Limb (tissue), 2 donors: ENCODE measurements at regions not wholly inside any gene's neighbourhood (a gene's known extent, or its start where the extent isn't known, plus 50 kb on each side); places are given as distances from the start of the nearest gene placed in this dataset.
"Not testable (repeated sequence)": the region's sequence is repeated elsewhere in the genome, so short reads cannot be mapped to it uniquely, and the experiment has no call there.

ENCODE experiments used
- DNase-seq, 2 donors: peaks; one replicate each; pipeline ENCODE4 v3.0.0-alpha.2; 2016; ENCODE audit errors: extremely low spot score in 2 of 2

DNA sequence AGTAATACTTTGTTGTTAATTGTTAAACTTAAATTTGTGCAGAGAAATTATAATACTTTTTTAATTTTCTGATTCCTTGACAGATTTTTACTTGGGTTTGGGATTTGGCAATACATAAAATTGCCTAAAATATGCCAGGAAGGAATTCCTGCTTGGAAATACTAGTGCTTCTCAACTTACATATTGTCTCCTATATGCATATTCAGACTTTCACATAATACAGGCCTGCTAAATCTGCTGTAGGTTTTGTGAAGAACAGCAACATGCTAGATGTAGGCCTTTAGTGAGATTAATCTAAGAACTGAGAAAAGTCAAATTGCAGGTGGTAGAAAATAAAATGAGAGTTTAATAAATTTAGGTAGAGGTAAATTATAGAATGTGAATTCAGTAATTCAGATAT is 468.5 kb upstream of the MIS18BP1 start:
- no peak for DNase-seq

- DNase-seq = no peak
Measured at GRCh38 chr14:45716572-45716971, 463.6 kb upstream of the MIS18BP1 start.

GRCh38 chr14:45715946-45716345 is 462.9 kb upstream of the MIS18BP1 start:
- DNase-seq = no peak

GRCh38 chr14:45709541-45709940 is 456.5 kb upstream of the MIS18BP1 start:
- DNase-seq = no peak

- DNase-seq = no peak
Measured at GRCh38 chr14:45705940-45706534, 453.0 kb upstream of the MIS18BP1 start.

DNA sequence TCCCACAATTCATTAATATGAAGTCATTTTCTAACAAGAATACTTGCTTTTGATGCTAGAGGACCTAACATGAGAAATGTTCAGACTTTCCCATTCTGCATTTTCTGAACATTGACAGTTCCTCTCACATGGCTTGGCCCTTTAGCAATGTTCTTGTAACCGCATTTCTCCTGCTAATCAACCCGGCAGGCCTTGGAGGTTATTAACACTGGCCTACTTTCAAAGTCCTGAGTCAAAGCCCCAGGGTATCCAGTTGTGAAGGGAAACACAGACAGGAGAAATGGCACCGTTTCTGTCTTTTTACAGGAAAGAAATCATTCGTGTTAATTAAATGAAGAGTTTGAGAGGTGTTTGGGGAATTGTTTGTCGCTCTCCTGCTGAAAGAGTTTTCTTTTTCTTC is 446.5 kb upstream of the MIS18BP1 start:
- DNase-seq = no peak

- DNase-seq = no peak
Measured at GRCh38 chr14:45698462-45699134, 445.6 kb upstream of the MIS18BP1 start.

DNA sequence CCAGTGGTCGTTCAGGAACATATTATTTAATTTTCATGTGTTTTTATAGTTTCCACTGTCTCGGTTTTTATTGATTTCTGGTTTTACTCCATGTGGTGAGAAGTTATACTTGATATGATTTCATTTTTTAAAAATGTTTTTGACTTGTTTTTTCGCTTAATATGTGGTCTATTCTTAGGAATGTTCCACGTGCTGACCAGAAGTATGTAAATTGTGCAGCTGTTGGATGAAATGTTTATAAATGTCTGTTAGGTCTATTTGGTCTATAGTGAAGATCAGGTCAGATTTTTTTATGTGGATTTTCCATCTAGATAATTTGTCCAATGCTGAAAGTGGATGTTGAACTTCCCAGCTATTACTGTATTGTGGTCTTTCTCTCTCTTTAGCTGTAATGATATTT is 433.8 kb upstream of the MIS18BP1 start:
- DNase-seq = no peak

GRCh38 chr14:45680531-45680930 is 427.5 kb upstream of the MIS18BP1 start:
- DNase-seq = no peak

GRCh38 chr14:45679853-45680252 is 426.9 kb upstream of the MIS18BP1 start:
- DNase-seq = no peak

- DNase-seq = no peak
Measured at GRCh38 chr14:45678163-45678562, 425.2 kb upstream of the MIS18BP1 start.

DNA sequence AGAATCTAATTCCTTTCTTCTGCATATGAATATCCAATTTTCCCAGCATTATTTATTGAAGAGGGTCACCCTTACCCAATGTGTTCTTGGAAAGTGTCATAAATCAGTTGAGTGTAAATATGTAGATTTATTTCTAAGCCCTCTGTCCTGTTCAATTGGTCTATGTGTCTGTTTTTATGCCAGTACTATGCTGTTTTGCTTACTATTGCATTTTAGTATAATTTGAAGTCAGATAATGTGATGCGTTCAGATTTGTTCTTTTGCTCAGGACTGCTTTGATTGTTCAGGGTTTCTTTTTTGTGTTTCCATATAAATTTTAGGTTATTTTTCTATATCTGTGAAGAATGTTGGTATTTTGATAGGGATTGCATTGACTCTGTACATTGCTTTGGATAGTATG is 420.4 kb upstream of the MIS18BP1 start:
- DNase-seq = no peak

GRCh38 chr14:45664668-45665356 is 411.8 kb upstream of the MIS18BP1 start:
- DNase-seq = no peak

DNA sequence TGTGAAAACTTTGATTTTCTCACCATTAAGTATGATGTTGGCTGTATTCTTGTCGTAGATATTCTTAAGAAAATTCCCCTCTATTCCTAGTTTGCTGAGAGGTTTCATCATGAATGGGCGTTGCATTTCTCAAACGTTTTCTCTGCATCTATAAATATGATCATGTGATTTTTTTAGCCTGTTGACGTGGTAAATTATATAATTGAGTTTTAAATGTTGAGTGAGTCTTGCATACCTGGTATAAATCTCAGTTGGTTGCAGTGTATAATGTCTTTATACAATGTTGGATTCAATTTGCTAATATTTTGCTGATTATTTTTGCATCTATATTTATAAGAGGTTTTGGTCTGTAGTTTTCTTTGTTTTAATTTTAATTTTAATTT is 405.9 kb upstream of the MIS18BP1 start:
- no peak for DNase-seq

- no peak for DNase-seq
Measured at GRCh38 chr14:45658226-45658916, 405.4 kb upstream of the MIS18BP1 start.

DNA sequence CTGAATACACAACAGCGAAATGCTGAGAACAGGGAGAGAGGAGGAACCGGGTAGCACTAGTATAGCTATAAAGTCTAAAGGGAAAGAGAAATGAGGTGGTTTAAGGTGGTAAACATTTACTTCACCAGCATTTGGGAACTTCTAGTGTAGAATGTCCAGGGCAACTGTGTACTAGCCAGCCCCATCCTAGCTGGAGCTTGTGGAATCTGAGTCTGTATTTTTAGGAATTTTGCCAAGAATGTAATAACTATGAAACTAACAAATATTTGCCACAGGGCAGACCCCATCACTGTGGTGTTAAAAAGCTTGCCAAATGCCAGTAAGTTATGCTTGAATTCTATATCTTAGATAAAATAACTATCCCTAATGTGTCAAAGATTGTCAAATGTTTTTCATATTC is 398.9 kb upstream of the MIS18BP1 start:
- DNase-seq = peak in 1 of 2 donors; percentile 2

- DNase-seq = no peak
Measured at GRCh38 chr14:45650754-45651153, 397.8 kb upstream of the MIS18BP1 start.

DNA sequence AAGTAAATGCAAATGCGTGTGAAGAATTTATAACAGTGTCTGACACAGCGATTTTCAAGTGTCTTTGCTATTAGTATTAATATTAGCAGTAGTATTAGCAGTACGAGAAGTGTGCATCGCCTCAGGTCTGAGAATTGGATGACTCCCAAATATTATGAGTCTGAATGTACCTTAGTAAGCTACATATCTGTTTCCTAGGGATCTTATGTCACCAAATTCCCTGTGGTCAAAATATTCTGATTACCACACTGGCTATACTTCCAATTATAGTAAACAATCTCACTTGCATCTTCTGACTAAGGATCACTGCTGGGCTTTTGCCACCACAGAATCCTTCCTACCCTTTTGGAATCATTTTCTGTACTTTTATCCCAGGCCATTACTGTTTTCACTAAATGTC is 396.0 kb upstream of the MIS18BP1 start:
- no peak for DNase-seq

DNA sequence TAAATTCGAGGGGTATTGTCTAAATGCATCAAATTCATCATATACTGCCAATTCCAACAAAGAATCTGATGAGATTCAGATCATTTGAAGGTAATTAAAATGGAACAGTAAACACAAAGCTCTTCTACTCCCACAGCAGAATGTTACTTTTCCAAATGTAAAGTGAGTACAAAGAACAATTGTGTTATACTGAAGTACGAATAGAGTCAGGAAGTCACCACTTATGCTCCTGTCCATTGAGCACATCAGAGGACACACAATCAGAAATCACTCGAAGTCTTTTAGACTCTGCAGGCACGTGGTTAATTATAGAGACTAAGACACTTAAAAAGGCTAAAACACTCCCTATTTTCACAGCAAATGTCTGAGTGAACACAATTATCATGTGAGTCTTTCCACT is 388.5 kb upstream of the MIS18BP1 start:
- no peak for DNase-seq

GRCh38 chr14:45634651-45635441 is 381.8 kb upstream of the MIS18BP1 start:
- DNase-seq = not testable (repeated sequence)

DNA sequence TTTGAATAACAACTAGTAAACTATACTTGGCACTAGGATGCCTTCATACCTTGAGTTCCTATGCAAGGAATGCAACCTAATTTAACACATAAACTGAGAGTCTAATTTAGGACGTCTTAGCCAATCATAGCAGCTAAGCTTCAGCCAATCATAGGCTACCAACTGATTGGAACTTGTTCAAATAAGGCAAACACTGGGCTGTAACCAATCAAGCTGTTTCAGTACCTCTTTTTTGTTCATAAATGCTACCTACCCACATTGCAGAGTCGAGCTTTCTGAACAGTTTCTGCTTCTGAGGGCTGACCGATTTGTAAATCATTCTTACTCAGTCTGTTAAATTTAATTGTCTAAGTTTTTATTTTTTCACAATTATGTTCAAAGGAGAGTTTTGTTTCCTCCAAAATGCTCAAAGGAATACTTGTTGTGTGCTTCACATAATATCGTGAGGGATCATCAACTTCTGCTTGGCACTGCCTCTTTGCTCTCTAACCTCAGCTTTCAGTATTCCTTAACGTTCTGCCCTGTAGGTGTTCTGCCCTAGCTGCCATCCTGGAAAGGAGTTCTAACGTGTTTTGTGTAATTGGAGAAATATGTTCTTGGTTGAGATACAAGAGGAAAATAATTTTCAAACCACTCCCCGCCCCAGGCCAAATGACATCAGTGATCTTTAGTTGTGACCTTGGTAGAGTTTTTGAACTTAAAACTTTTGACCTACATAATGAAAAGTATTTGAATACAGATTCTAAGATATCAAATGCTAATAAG is 380.4 kb upstream of the MIS18BP1 start:
- no peak for DNase-seq
